GM20431 (cell line): ENCODE measurements at regions not wholly inside any gene's neighbourhood (a gene's known extent, or its start where the extent isn't known, plus 50 kb on each side); places are given as distances from the start of the nearest gene placed in this dataset.
"Not testable (repeated sequence)": the region's sequence is repeated elsewhere in the genome, so short reads cannot be mapped to it uniquely, and the experiment has no call there.

ENCODE experiments used
- in situ Hi-C: fragments of 300-500 bp; cut with MseI, MboI; formaldehyde crosslinking; loops from one replicate; pipeline ENCODE4 v1.15.0; 2020; ENCODE audit warnings: low sequenced_read_pairs; ENCODE audit not compliant: unreplicated experiment

DNA sequence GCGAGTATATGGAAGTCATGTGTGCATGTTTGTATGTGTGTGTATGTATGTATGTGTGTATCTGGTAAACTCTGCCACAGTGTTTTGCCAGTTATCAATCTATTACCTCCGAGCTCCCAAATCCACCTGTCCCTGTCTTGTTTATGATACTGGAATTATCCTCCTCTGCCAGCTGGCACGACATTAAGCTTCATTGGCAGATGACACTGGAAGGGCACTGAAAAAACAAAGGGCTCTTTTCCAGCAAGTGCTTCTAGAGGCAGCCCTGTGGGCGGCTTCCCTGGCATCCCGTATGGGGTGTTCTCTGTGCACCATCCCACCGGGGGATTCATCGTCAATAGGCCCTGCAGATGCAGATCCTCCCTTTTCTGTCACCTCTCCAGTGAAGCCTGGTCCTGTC lies 221.5 kb downstream of the MSX2 start:
- in situ Hi-C loops: no loop called here

DNA sequence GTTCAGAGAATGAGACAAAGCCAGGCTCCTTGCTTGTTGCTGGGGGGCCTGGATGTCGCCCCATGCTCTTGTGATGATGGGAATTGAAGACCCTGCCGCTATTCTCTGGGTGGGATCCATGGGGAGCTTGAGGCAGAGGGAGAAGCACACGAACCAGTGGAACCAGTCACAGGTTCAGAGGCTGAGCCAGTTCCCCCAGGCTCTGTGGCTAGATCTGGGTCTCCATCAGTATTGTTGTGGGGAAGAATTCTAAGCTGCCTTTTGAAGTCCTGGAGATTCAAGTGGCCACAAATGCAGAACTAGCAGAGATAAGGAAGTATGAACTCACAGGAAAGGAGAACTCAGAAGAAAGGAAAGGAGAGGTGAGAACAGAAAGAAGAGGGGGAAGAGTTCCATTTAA lies 219.4 kb downstream of the MSX2 start:
- in situ Hi-C loops: no loop called here

DNA sequence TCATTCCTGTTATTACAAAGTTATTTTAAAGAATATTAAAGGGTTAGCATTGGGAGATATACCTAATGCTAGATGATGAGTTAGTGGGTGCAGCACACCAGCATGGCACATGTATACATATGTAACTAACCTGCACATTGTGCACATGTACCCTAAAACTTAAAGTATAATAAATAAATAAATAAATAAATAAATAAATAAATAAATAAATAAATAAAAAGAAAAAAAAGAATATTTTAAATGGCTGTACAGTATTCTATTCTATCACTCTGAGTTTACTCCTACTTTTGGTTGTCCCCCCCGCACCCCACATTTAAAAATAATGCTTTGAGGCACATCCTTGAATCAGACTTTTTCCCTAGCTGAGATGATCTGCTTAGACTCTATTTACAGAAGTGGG lies 218.6 kb downstream of the MSX2 start:
- in situ Hi-C loops: not testable (repeated sequence)

DNA sequence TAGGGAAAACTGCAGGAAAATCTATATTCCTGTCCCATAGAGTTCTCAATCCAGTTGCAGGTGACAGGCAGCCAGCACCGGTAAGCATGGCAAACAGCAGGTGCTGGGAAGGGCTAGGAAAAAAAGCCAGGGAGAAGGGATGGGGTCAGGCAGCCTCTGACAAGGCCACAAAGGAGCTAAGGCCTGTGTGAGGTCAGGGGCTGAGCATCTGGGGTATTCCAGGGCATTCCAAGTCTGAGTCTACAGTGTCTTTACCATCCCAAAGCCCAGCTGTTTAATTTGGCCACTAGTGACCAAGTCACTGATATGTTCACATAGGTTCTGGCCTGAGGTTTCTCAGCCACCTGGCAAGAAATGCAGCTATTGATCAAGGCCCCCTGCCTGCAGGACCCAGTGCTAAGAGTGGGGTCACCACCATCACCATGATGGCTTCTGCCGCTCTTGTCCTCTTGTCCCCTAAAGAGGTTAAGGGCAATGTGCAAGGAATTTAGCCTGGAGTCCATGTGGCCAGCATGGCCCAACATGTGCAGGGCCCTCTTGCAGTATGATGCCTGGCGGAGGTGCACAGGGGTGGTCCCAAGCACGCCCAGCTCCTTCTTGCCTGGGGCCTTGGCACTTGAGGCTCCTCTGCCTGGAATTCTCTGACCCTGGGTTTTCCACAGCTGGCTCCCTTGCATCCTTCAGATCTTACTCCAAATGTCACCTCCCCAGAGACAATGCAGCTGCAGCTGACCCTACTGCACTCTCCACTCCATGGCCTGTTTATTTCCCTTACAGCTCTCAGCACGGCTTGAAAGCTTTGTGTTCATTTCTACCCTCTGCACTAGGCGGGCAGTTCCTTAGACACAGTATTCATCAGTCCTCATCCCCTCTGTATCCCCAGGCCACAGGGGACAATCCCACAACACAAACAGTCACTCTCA lies 213.1 kb downstream of the MSX2 start:
- in situ Hi-C loops: no loop called here

DNA sequence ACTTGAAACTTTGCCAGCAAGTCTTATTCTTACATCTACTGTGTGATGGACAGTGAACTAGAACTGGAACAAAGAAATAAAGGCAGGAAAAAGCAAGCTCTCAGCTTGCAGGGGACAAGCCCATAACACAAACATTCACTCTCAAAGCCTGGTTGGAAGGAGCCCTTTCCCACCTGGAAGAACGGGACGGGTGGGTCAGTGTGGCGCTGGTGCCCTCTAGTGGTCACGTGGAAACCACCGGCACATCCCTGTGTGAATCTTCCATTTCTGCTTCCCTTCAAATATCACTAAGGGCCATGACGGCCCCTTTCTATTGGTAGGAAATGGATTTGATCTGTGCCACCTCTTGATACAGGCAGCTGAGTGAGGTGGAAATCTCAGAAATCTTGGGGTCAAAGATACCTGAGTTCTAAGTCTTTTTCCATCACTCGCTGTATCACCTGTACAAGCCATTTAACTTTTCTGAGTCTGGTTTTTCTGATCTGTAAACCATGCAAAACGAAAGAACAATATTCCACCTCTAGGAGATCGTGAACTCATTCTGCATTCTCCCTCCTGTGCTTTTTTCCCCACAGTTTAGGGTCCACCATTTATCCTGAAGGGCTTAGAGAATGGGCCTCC lies 211.6 kb downstream of the MSX2 start:
- in situ Hi-C loops: no loop called here

DNA sequence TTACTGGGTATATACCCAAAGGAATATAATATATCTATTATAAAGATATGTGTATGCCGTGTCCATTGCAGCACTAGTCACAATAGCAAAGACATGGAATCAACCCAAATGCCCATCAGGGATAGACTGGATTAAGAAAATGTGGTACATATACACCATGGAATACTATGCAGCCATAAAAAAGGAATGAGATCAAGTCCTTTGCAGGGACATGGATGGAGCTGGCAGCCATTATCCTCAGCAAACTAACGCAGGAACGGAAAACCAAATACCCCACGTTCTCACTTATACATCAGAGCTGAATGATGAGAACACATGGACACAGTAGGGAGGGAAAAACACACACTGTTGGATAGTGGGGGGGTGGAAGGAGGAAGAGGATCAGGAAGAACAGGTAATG lies 206.7 kb downstream of the MSX2 start:
- in situ Hi-C loops: not testable (repeated sequence)

DNA sequence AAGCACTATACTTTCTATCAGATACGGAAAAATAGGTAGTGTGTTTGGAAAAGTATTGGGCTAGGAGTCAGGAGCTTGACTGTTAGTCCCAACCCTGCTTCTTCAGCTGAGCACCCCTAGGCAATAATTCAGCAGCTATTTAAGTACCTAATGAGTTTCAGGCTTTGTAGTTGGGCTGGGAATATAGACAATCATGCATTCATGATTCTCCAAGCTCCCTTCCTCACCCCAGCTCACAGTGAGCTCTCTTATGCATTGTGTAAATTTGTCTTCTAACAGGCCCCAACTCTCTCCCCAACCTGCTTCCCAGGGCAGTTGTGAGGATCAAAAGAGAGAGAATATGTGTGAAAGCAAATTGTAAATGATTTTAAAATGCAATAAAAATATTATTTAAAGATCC lies 201.2 kb downstream of the MSX2 start:
- in situ Hi-C loops: no loop called here

DNA sequence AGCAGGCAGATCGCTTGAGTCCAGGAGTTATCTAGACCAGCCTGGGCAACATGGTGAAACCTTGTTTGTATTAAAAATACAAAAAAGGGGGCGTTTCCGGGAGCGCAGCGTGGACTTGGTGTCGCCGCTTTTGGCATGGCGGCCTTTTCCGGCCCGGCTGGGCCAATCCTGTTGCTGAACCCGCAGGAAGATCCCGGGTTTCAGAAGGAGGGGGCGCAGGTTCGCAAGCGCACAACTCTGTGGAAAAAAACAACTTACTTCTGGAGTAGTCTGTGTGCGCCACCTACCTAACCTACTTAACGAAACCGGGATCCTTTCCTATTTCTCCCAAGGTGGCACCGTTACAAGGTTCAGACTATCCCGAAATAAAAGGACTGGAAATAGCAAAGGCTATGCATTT lies 198.6 kb downstream of the MSX2 start:
- in situ Hi-C loops: no loop called here

DNA sequence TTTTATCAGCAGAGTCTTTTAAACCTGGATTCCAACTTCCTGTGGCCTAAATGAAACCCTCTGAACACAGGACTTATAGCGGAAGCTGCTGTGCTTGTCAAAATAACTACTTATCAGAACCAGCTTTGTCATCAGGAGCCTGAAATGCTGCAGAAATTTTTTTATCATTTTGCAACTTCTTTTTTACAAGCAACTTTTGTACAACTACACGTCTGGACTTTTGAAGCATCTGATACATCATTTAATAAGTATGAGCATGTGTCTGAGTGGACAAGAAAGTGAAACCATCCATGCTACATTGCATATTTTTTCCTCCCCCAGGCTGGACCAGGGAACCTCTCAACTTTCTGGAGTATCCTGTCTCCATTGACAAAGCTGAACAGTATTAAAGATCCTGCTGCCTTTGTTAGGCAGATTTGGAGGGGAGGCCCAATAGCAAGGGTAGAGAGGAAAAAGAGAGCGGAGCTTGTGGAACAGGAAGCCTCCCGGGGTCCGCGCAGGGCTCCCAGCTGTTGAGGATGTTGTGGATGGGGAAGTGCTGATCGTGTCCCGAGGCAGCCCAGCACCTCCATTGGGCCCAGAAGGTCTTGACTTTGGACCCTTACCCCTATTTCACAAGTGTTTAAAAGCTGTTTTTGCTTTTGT lies 196.6 kb downstream of the MSX2 start:
- in situ Hi-C loops: no loop called here

DNA sequence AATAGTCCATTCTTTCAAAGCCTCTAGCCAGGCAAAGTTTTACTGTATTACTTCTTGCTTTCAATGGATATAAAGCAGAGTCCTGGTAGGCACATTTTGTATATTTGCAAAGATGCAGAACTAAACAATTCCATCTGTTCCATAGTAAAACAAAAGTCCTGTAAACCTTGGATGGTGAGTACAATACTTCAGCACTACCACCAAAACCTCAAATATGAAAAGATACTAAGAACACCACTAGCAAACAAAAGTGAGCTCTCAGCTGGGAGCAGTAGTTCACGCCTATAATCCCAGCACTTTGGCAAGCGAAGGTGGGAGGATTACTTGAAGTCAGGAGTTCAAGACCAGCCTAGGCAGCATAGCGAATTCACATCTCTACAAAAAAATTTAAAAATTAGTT lies 195.0 kb downstream of the MSX2 start:
- in situ Hi-C loops: no loop called here

DNA sequence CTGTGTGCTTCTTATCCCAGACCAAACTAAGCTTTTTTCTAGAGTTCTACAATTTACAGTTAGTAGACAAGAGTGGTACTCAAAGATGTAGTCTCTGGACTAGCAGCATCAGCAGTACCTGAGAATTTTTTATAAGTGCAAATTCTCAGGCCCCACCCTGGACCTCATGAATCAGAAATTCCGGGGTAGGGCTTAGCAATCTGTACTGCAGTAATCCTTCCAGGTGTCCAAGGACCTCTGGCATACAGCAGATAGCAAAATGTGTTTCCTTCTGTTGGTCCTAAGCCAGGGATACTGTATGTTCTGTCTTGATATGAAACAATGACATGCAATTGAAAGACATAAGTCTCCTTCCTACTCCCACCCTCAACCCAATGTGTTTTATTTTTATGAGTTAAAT lies 194.3 kb downstream of the MSX2 start:
- in situ Hi-C loops: no loop called here

DNA sequence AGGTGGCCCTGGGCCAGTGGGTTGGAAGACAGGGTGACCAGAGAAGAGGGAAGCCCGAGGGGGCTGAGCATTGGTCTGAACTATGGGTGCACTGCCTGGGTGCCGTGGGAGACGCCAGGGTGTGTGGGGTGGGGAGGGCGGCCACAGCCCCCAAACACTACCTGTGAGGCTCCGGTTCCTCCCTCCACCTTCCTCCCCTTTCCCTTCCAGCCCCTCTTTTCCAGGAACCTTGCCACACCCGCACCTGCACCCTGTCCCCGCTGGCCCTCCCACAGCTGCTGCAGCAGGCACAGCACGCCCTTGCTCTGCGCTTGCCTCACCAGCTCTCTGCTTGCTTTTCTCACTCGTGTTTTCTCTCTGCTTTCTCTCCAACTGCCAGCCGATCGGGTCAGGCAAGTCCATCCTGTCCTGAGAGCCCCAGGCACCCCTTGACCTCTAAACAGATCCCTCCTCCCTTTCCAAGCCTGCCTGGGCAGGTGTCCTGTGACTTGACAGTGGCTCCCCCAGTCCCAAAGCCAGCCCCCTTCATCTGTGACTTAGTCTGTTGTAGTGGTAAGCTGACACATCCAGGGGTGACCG lies 193.7 kb downstream of the MSX2 start:
- in situ Hi-C loops: no loop called here

DNA sequence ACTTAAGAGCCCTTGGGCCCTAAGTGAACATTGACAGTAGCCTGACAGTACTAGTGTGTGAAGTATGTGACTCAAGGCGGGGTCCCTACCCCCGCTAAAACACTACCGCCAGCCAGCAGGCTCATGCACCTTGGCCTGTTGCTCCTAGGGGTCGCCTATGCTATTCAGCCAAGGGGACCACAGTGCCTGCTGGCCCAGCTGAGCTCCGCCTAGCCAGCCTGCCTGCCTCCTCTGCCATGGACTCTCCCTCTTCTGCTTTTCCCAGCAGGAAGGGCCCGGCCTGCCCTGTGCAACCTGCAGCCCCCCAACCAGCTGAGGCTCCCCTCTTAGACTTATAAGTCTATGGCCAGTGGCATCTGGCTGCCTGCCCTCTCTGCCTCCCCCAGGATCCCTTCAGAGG lies 193.1 kb downstream of the MSX2 start:
- in situ Hi-C loops: not testable (repeated sequence)

DNA sequence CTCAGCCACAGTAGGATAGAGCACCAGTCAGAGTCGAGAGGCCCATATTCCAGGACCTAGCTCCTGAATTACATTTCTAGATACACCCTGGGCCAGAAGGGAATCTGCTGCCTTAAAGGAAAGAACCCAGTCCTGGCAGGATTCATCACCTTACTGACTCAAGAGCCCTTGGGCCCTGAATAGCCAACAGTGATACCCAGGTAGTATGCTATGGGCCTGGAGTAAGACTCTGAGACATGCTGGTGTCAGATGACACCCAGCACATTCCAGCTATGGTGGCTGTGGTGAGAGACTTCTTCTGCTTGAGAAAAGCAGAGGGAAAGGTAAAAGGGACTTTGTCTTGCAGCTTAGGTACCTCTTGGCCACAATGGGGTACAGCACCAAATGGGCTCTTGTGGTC lies 192.5 kb downstream of the MSX2 start:
- in situ Hi-C loops: not testable (repeated sequence)

DNA sequence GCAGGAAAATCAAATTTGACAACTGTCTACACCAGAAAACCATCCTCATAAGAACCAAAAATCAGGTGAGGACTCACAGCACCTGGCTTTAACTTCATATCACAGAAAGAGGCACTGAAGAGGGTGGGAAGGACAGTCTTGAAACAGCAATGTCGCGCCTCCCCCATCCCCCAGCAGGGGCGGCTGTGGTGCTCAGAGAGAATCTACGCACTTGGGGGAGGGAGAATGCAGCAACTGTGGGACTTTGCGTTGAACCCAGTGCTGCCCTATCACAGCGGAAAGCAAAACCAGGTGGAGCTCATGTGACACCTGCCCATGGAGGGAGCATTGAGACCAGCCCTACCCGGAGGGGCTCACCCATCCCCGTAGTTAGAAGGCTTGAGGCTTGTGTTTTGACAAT lies 191.8 kb downstream of the MSX2 start:
- in situ Hi-C loops: no loop called here

DNA sequence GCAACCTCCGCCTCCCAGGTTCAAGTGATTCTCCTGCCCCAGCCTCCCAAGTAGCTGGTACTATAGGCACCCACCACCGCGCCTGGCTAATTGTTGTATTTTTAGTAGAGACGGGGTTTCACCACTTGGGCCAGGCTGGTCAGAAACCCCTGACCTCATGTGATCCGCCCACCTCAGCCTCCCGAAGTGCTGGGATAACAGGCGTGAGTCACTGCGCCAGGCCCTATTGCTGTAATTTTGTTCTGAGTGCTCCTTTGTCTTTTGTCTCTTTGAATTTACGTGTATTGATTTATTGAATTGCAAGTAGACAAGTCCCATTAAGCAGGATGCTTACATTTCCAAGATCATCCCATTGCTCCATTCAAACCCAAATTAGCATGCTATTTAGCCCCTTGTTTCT lies 186.7 kb downstream of the MSX2 start:
- in situ Hi-C loops: no loop called here

DNA sequence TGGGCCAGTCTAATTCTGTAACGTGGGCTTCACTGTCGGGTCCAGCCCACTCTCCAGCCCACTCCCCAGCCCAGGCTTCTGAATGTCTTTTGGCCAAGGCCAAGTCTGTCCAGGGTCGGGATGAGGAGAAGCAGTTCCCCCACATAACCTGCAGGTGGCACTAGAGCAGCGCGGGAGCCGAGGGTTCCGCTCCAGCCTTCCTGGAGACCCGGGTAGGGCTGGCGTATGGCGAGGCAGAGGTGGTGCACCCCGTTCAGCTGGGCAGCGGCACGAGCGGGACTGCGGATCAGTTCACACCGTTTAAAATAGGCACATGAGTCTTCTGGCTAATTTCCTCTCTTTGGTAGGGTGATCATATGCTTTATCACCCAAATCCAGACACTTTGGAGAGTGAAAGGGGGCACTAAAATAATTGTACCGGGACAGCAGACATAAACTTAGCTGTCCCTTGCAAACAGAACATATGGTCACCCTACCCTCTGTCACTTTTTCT lies 185.9 kb downstream of the MSX2 start:
- in situ Hi-C loops: no loop called here

DNA sequence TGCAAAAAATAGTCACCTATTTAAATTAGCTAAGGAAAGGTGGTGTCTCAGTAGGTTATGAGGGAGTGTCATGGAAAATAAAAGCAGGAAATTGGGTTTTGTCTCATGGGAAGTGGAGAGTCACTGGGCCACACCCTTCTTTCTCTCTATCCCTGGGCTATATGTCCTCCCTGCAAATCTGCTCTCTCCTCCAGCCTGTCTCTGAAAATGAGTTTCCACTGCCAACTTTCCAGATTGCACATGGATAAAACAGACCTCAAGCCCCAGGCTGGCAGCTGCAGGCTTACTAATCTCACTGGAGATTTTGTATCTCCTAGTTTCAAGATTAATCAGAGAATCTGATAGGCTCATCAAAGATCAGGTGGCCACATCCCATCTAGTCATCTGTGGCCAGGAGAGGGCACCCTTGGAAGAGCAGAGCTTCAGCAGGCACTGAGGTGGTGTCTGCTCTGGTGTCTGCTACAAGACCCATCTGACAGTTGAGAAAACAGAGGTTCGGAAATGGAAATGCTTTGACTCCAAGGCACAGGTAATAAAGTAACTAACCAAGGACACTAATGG lies 178.9 kb downstream of the MSX2 start:
- in situ Hi-C loops: no loop called here

DNA sequence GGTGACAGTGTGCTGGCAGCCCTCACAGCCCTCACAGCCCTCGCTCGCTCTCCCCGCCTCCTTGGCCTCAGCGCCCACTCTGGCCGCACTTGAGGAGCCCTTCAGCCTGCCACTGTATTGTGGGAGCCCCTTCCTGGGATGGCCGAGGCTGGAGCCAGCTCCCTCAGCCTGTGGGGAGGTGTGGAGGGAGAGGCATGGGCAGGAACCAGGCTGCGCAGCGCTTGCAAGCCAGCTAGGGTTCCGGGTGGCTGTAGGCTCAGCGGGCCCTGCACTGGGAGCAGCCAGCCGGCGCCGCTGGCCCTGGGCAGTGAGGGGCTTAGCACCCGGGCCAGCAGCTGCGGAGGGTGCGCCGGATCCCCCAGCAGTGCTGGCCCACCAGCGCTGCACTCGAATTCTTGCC lies 177.0 kb downstream of the MSX2 start:
- in situ Hi-C loops: no loop called here

DNA sequence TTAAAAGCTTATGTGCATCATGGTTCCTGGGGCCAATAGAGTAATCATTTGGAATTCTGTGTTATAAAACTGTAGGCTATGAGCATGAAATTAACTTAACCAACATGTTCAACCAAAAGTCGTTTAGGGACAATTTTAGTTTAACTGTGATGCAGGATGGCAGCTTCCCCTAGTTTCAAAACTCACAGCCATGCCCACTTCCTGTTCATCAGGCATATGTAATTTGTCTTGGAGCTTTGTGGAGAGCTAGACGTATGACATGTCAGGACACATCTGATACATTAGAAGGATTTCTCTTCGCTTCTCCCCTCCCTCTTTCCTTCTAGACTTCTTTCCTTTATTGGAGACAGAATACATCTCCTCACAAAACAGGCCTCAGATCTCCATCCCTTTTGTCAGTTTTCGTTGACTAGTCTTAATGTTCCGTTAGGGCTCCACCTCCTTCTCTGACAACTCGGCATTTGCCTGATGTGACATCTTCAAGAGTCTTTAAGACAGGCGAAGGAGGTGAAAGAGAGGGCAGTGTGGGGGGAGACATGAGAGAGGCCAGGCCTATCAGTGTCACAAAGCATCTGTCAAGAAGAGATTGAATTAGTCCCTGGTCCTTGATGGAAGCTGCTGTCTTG lies 176.0 kb downstream of the MSX2 start:
- in situ Hi-C loops: no loop called here
